Posterior vena cava (tissue), 2 donors: ENCODE measurements at regions not wholly inside any gene's neighbourhood (a gene's known extent, or its start where the extent isn't known, plus 50 kb on each side); places are given as distances from the start of the nearest gene placed in this dataset.

Experiments used
- DNase-seq: peaks from one replicate; pipeline ENCODE4 v3.0.0-alpha.2; 2020; ENCODE audit warnings: low spot score
- intact Hi-C, 2 donors: fragments of 100-400 bp; cut with DNase I; formaldehyde crosslinking; loops; one replicate each; pipeline versions ENCODE4 v1.14.1 to v1.14.2; 2022 to 2023
- donor health status: DM: yes; HTN: yes; CAD: no.
- donor health status: DM: yes; HTN: yes; CAD: no.

GRCh38 chr6:19968201-19968600 lies 131.0 kb downstream of the ID4 start:
- intact Hi-C loops: no loop called here
- DNase-seq: no peak

- DNase-seq: no peak
- intact Hi-C loops: no loop called here
Observed at GRCh38 chr6:19972221-19972620, 135.1 kb downstream of the ID4 start.

- no peak for DNase-seq
- intact Hi-C loops: no loop called here
Observed at GRCh38 chr6:19976411-19977129, 139.4 kb downstream of the ID4 start.

- intact Hi-C loops: no loop called here
- no peak for DNase-seq
Observed at GRCh38 chr6:19979059-19979458, 141.9 kb downstream of the ID4 start.

- no peak for DNase-seq
- intact Hi-C loops: no loop called here
Observed at GRCh38 chr6:19979986-19980385, 142.8 kb downstream of the ID4 start.

GRCh38 chr6:19983374-19983773 lies 146.2 kb downstream of the ID4 start:
- intact Hi-C loops: no loop called here

GRCh38 chr6:19986691-19987438 lies 149.7 kb downstream of the ID4 start:
- intact Hi-C loops: no loop called here
- DNase-seq: no peak

More at GRCh38 chr6:19983374-19983773, 146.2 kb downstream of the ID4 start:
- no peak for DNase-seq

GRCh38 chr6:19988555-19988954 lies 151.4 kb downstream of the ID4 start:
- DNase-seq: no peak
- intact Hi-C loops: no loop called here

- no peak for DNase-seq
Observed at GRCh38 chr6:19991176-19991575, 154.0 kb downstream of the ID4 start.

GRCh38 chr6:19994909-19995308 lies 157.7 kb downstream of the ID4 start:
- intact Hi-C loops: no loop called here
- DNase-seq: no peak

More at GRCh38 chr6:19991176-19991575, 154.0 kb downstream of the ID4 start:
- intact Hi-C loops: no loop called here

GRCh38 chr6:19995575-19996257 lies 158.5 kb downstream of the ID4 start:
- no peak for DNase-seq
- intact Hi-C loops: no loop called here

GRCh38 chr6:19997104-19997503 lies 159.9 kb downstream of the ID4 start:
- no peak for DNase-seq
- intact Hi-C loops: no loop called here

- no peak for DNase-seq
- intact Hi-C loops: no loop called here
Observed at GRCh38 chr6:19998541-19998940, 161.4 kb downstream of the ID4 start.

- no peak for DNase-seq
- intact Hi-C loops: no loop called here
Observed at GRCh38 chr6:19999319-20000191, 162.4 kb downstream of the ID4 start.

GRCh38 chr6:20001286-20001685 lies 164.1 kb downstream of the ID4 start:
- DNase-seq: no peak
- intact Hi-C loops: no loop called here

GRCh38 chr6:20006037-20006436 lies 168.9 kb downstream of the ID4 start:
- intact Hi-C loops: no loop called here
- DNase-seq: no peak

GRCh38 chr6:20008131-20008530 lies 171.0 kb downstream of the ID4 start:
- intact Hi-C loops: no loop called here
- no peak for DNase-seq

- intact Hi-C loops: no loop called here
- no peak for DNase-seq
Observed at GRCh38 chr6:20013066-20013861, 176.1 kb downstream of the ID4 start.

- DNase-seq: no peak
- intact Hi-C loops: no loop called here
Observed at GRCh38 chr6:20014508-20014907, 177.3 kb downstream of the ID4 start.
